HepG2 (cell line): ENCODE measurements at regions not wholly inside any gene's neighbourhood (a gene's known extent, or its start where the extent isn't known, plus 50 kb on each side); places are given as distances from the start of the nearest gene placed in this dataset.

Experiments used
- CTCF ChIP-seq: sonication (generic); formaldehyde crosslinking; IDR thresholded peaks from 2 replicates; pipeline ENCODE4 v1.5.0; 2020; ENCODE audit warnings: mild to moderate bottlenecking, missing genetic modification reagents, moderate library complexity
- EP300 ChIP-seq, 3 experiments: sonication (generic) in 1 of 3; formaldehyde crosslinking in 1 of 3; IDR thresholded peaks; 2 replicates each; pipeline versions ENCODE4 v1.5.1 to v1.6.1; 2011 to 2020; ENCODE audit warnings: low read depth in 2 of 3, low read length in 2 of 3, borderline replicate concordance in 1 of 3, improper control_type of control experiment in 1 of 3, mild to moderate bottlenecking in 1 of 3, missing genetic modification reagents in 1 of 3, moderate library complexity in 1 of 3
- MAX ChIP-seq: IDR thresholded peaks from 2 replicates; pipeline ENCODE4 v1.6.1; 2012; ENCODE audit warnings: inconsistent platforms
- NFIC ChIP-seq: IDR thresholded peaks from 2 replicates; pipeline ENCODE4 v1.6.1; 2012; ENCODE audit warnings: mild to moderate bottlenecking, low read length, inconsistent platforms
- NR3C1 ChIP-seq: sonication (generic); formaldehyde crosslinking; IDR thresholded peaks from 2 replicates; pipeline ENCODE4 v1.4.0; 2020; ENCODE audit warnings: missing genetic modification reagents
- RBFOX2 ChIP-seq: fragments of 200-400 bp; formaldehyde crosslinking; IDR thresholded peaks from 2 replicates; pipeline ENCODE4 v1.6.1; 2017; ENCODE audit warnings: low read depth, mild to moderate bottlenecking, low read length
- ZFP82 ChIP-seq: sonication (generic); formaldehyde crosslinking; IDR thresholded peaks from 2 replicates; pipeline ENCODE4 v1.5.1; 2020; ENCODE audit warnings: mild to moderate bottlenecking, missing genetic modification reagents, borderline replicate concordance
- ZFX ChIP-seq: sonication (generic); formaldehyde crosslinking; IDR thresholded peaks from 2 replicates; pipeline ENCODE4 v1.4.0; 2020; ENCODE audit warnings: mild to moderate bottlenecking, low read depth, missing genetic modification reagents, moderate library complexity

- TF ChIP-seq NFIC: no peak
- TF ChIP-seq ZFP82 (CRISPR knock-in tag): no peak
- no peak for TF ChIP-seq CTCF (CRISPR knock-in tag)
- TF ChIP-seq RBFOX2: no peak
- TF ChIP-seq MAX: no peak
- TF ChIP-seq ZFX (CRISPR knock-in tag): no peak
- no peak for TF ChIP-seq EP300 (IDR thresholded peaks at IDR 0.05; ENCODE audit: low read depth in 2 of 2, low read length in 2 of 2)
- no peak for TF ChIP-seq EP300 (CRISPR knock-in tag; IDR thresholded peaks at IDR 0.05; ENCODE audit: borderline replicate concordance)
- no peak for TF ChIP-seq NR3C1 (CRISPR knock-in tag)
Observed at GRCh38 chr3:187950671-187951070, 203.3 kb upstream of the LPP start.
